H9 (cell line): ENCODE measurements at regions not wholly inside any gene's neighbourhood (a gene's known extent, or its start where the extent isn't known, plus 50 kb on each side); places are given as distances from the start of the nearest gene placed in this dataset.

Experiments
- DNase-seq: peaks from one replicate; pipeline ENCODE4 v3.0.0-alpha.2; 2017
- H2AFZ ChIP-seq: one replicate; pipeline ENCODE4 v1.6.1; 2013; ENCODE audit warnings: mild to moderate bottlenecking, low read length, control low read depth, moderate library complexity
- H2AK5ac ChIP-seq: 2 replicates; pipeline ENCODE4 v1.6.1; 2013; ENCODE audit warnings: low read length, control low read depth, mixed read lengths; ENCODE audit not compliant: insufficient read length
- H2BK120ac ChIP-seq: one replicate; pipeline ENCODE4 v1.6.1; 2013; ENCODE audit warnings: low read depth, mild to moderate bottlenecking, low read length, control low read depth, inconsistent platforms; ENCODE audit not compliant: poor library complexity, severe bottlenecking
- H2BK12ac ChIP-seq: 2 replicates; pipeline ENCODE4 v1.6.1; 2013; ENCODE audit warnings: low read length, control low read depth, mixed read lengths, low read depth; ENCODE audit not compliant: insufficient read length
- H2BK15ac ChIP-seq: 2 replicates; pipeline ENCODE4 v1.6.1; 2013; ENCODE audit warnings: low read depth, low read length, control low read depth
- H2BK20ac ChIP-seq: one replicate; pipeline ENCODE4 v1.6.1; 2013; ENCODE audit warnings: low read depth, mild to moderate bottlenecking, low read length, control low read depth, inconsistent platforms; ENCODE audit not compliant: poor library complexity, severe bottlenecking
- H2BK5ac ChIP-seq: 2 replicates; pipeline ENCODE4 v1.6.1; 2013; ENCODE audit warnings: low read length, control low read depth, mixed read lengths; ENCODE audit not compliant: insufficient read length
- H3K14ac ChIP-seq: 2 replicates; pipeline ENCODE4 v1.6.1; 2013; ENCODE audit warnings: low read length, control low read depth; ENCODE audit not compliant: insufficient read depth
- H3K18ac ChIP-seq: 2 replicates; pipeline ENCODE4 v1.6.1; 2013; ENCODE audit warnings: low read depth, mild to moderate bottlenecking, mixed read lengths, low read length, control low read depth; ENCODE audit not compliant: insufficient read length
- H3K23ac ChIP-seq: 2 replicates; pipeline ENCODE4 v1.6.1; 2013; ENCODE audit warnings: low read length, control low read depth, mixed read lengths, low read depth; ENCODE audit not compliant: insufficient read length
- H3K23me2 ChIP-seq: 2 replicates; pipeline ENCODE4 v1.6.1; 2013; ENCODE audit warnings: low read depth, mild to moderate bottlenecking, mixed read lengths, low read length, control low read depth; ENCODE audit not compliant: insufficient read length, poor library complexity, severe bottlenecking
- H3K27ac ChIP-seq: 2 replicates; pipeline ENCODE4 v1.5.1; 2013; ENCODE audit warnings: low read length, control low read depth, mixed read lengths, low read depth; ENCODE audit not compliant: insufficient read length
- H3K27me3 ChIP-seq: 2 replicates; pipeline ENCODE4 v1.6.1; 2013; ENCODE audit warnings: low read length, control low read depth, inconsistent platforms; ENCODE audit not compliant: insufficient read depth
- H3K4ac ChIP-seq: 2 replicates; pipeline ENCODE4 v1.6.1; 2013; ENCODE audit warnings: low read depth, mild to moderate bottlenecking, control low read depth, inconsistent platforms, low read length, moderate library complexity
- H3K4me1 ChIP-seq: 2 replicates; pipeline ENCODE4 v1.6.1; 2013; ENCODE audit warnings: low read length, control low read depth, inconsistent platforms; ENCODE audit not compliant: insufficient read depth
- H3K4me2 ChIP-seq: 2 replicates; pipeline ENCODE4 v1.6.1; 2013; ENCODE audit warnings: low read length, control low read depth, mixed read lengths; ENCODE audit not compliant: insufficient read length, insufficient read depth
- H3K56ac ChIP-seq: 2 replicates; pipeline ENCODE4 v1.6.1; 2013; ENCODE audit warnings: low read depth, mild to moderate bottlenecking, mixed read lengths, low read length, control low read depth; ENCODE audit not compliant: insufficient read length
- H3K79me1 ChIP-seq: 2 replicates; pipeline ENCODE4 v1.6.1; 2013; ENCODE audit warnings: low read depth, mild to moderate bottlenecking, moderate library complexity, low read length, control low read depth, inconsistent platforms; ENCODE audit not compliant: insufficient read depth, poor library complexity, severe bottlenecking
- H3K79me2 ChIP-seq: 2 replicates; pipeline ENCODE4 v1.6.1; 2013; ENCODE audit warnings: low read length, control low read depth, inconsistent platforms; ENCODE audit not compliant: insufficient read depth
- H3K9ac ChIP-seq: 2 replicates; pipeline ENCODE4 v1.6.1; 2013; ENCODE audit warnings: low read length, control low read depth, mixed read lengths; ENCODE audit not compliant: insufficient read length; ENCODE audit errors: extremely low read depth
- H3K9me3 ChIP-seq: one replicate; pipeline ENCODE4 v1.6.1; 2013; ENCODE audit warnings: low read depth, low read length, inconsistent platforms; ENCODE audit not compliant: control insufficient read depth
- H3T11ph ChIP-seq: one replicate; pipeline ENCODE4 v1.6.1; 2013; ENCODE audit warnings: mild to moderate bottlenecking, low read length, control low read depth, inconsistent platforms
- H4K20me1 ChIP-seq: one replicate; pipeline ENCODE4 v1.6.1; 2013; ENCODE audit not compliant: control insufficient read depth, insufficient read length, insufficient read depth
- H4K5ac ChIP-seq: 2 replicates; pipeline ENCODE4 v1.6.1; 2013; ENCODE audit warnings: low read depth, mild to moderate bottlenecking, mixed read lengths, low read length, control low read depth; ENCODE audit not compliant: insufficient read length
- H4K8ac ChIP-seq: replicated peaks from 2 replicates; pipeline ENCODE4 v1.6.1; 2013; ENCODE audit warnings: low read length, control low read depth, mixed read lengths, low read depth; ENCODE audit not compliant: insufficient read length
- H4K91ac ChIP-seq: 2 replicates; pipeline ENCODE4 v1.6.1; 2013; ENCODE audit warnings: low read depth, mild to moderate bottlenecking, moderate library complexity, mixed read lengths, low read length, control low read depth; ENCODE audit not compliant: insufficient read length
- H3K27ac Mint-ChIP-seq, 3 experiments: 2 replicates in 2 of 3; 3 replicates in 1 of 3; pipeline ENCODE4 v1.8.0; 2020 to 2021; ENCODE audit warnings: mixed read lengths in 3 of 3, mild to moderate bottlenecking in 1 of 3, moderate library complexity in 1 of 3
- H3K27me3 Mint-ChIP-seq: 2 replicates; pipeline ENCODE4 v1.8.0; 2021; ENCODE audit warnings: low read depth, mild to moderate bottlenecking, moderate library complexity, mixed read lengths
- H3K36me3 Mint-ChIP-seq, 3 experiments: 2 replicates in 2 of 3; 3 replicates in 1 of 3; pipeline ENCODE4 v1.8.0; 2020 to 2021; ENCODE audit warnings: low read depth in 3 of 3, mixed read lengths in 3 of 3; ENCODE audit not compliant: insufficient read depth in 1 of 3
- H3K4me1 Mint-ChIP-seq, 2 experiments: 2 replicates each; pipeline ENCODE4 v1.8.0; 2020; ENCODE audit warnings: mixed read lengths in 2 of 2
- H3K4me3 Mint-ChIP-seq, 2 experiments: 2 replicates in 1 of 2; 3 replicates in 1 of 2; pipeline ENCODE4 v1.8.0; 2020 to 2021; ENCODE audit warnings: mild to moderate bottlenecking in 2 of 2, mixed read lengths in 2 of 2, moderate library complexity in 1 of 2
- H3K9me3 Mint-ChIP-seq, 2 experiments: 2 replicates in 1 of 2; 3 replicates in 1 of 2; pipeline ENCODE4 v1.8.0; 2020; ENCODE audit warnings: mild to moderate bottlenecking in 2 of 2, mixed read lengths in 2 of 2, moderate library complexity in 1 of 2
- TF ChIP-seq, protein P1 (sequence below): fragments of 200-600 bp; sonication (generic); conservative IDR thresholded peaks from 3 replicates; pipeline ENCODE4 v1.8.0; 2021; ENCODE audit warnings: antibody characterized with exemption, mild to moderate bottlenecking

DNA sequence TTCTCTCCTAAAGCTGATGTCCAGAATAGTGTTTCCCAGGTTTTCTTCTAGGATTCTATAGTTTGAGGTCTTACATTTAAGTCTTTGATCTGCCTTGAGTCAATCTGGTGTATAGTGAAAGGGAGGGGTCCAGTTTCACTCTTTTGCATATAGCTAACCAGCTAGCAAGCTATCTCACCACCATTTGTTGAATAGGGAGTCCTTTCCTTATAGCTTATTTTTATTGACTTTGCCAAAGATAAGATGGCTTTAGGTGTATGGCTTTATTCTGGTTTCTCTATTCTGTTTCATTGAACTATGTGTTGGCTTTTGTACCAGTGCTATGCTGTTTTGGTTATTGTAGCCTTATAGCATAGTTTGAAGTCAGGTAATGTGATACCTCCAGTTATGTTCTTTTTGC is 1386.1 kb downstream of the SLITRK5 start:
- no peak overlapping the region for H4K5ac ChIP-seq
- H4K20me1 ChIP-seq = no peaks in the 10 kb centered on the region
- H3K36me3 Mint-ChIP-seq = peaks cover 0 to 3% (median 0%) of the 10 kb centered on the region in 3 experiments; a peak in 2 of 7 replicates
- no peak overlapping the region for H3K23ac ChIP-seq
- no peak overlapping the region for H2BK20ac ChIP-seq
- no peak overlapping the region for H3K27ac Mint-ChIP-seq
- DNase-seq = no peak
- no peaks in the 10 kb centered on the region for H3K27me3 Mint-ChIP-seq
- H3K27me3 ChIP-seq = no peaks in the 10 kb centered on the region
- TF ChIP-seq, protein P1, sequence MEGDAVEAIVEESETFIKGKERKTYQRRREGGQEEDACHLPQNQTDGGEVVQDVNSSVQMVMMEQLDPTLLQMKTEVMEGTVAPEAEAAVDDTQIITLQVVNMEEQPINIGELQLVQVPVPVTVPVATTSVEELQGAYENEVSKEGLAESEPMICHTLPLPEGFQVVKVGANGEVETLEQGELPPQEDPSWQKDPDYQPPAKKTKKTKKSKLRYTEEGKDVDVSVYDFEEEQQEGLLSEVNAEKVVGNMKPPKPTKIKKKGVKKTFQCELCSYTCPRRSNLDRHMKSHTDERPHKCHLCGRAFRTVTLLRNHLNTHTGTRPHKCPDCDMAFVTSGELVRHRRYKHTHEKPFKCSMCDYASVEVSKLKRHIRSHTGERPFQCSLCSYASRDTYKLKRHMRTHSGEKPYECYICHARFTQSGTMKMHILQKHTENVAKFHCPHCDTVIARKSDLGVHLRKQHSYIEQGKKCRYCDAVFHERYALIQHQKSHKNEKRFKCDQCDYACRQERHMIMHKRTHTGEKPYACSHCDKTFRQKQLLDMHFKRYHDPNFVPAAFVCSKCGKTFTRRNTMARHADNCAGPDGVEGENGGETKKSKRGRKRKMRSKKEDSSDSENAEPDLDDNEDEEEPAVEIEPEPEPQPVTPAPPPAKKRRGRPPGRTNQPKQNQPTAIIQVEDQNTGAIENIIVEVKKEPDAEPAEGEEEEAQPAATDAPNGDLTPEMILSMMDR = no peak
- no peak overlapping the region for H2AK5ac ChIP-seq
- H4K91ac ChIP-seq = no peak overlapping the region
- H3K14ac ChIP-seq = no peak overlapping the region
- H3K56ac ChIP-seq = no peak overlapping the region
- H3K27ac ChIP-seq = no peak overlapping the region
- H3K79me2 ChIP-seq = no peaks in the 10 kb centered on the region
- no peak overlapping the region for H3T11ph ChIP-seq
- no peak overlapping the region for H3K4me2 ChIP-seq
- no peak overlapping the region for H4K8ac ChIP-seq
- H3K9me3 ChIP-seq = no peaks in the 10 kb centered on the region
- no peak overlapping the region for H3K9ac ChIP-seq
- no peak overlapping the region for H2BK5ac ChIP-seq
- H3K18ac ChIP-seq = no peak overlapping the region
- H3K4me3 Mint-ChIP-seq = no peak overlapping the region
- H3K4ac ChIP-seq = no peak overlapping the region
- peaks cover 6 to 7% of the 10 kb centered on the region in 2 experiments for H3K4me1 Mint-ChIP-seq
- H2BK12ac ChIP-seq = no peak overlapping the region
- H2BK120ac ChIP-seq = no peak overlapping the region
- H2BK15ac ChIP-seq = no peak overlapping the region
- H3K4me1 ChIP-seq = no peaks in the 10 kb centered on the region
- H3K79me1 ChIP-seq = no peaks in the 10 kb centered on the region
- H3K9me3 Mint-ChIP-seq = peaks cover 0 to 3% of the 10 kb centered on the region in 2 experiments; a peak in 2 of 5 replicates
- H2AFZ ChIP-seq = no peak overlapping the region
- no peaks in the 10 kb centered on the region for H3K23me2 ChIP-seq
